SK-N-SH treated with all-trans-retinoic acid at 6 μM for 48 hours (cell line): ENCODE measurements at regions not wholly inside any gene's neighbourhood (a gene's known extent, or its start where the extent isn't known, plus 50 kb on each side); places are given as distances from the start of the nearest gene placed in this dataset.

Experiments used
- ESRRG ChIP-seq: fragments of 250-450 bp; sonication (Bioruptor Pico); IDR thresholded peaks from 2 replicates; pipeline ENCODE4 v1.6.1; 2021; ENCODE audit warnings: mild to moderate bottlenecking
- PATZ1 ChIP-seq: fragments of 250-450 bp; sonication (Bioruptor Pico); IDR thresholded peaks from 2 replicates; pipeline ENCODE4 v1.8.0; 2020; ENCODE audit warnings: mild to moderate bottlenecking, moderate library complexity, borderline replicate concordance
- SNAI2 ChIP-seq: fragments of 250-450 bp; sonication (Bioruptor Pico); IDR thresholded peaks from 2 replicates; pipeline ENCODE4 v1.5.0; 2020; ENCODE audit warnings: mild to moderate bottlenecking, moderate library complexity
- TCF4 ChIP-seq: fragments of 250-450 bp; sonication (Bioruptor Pico); IDR thresholded peaks from 2 replicates; pipeline ENCODE4 v1.8.0; 2021; ENCODE audit warnings: mild to moderate bottlenecking, moderate library complexity, borderline replicate concordance
- ZFP3 ChIP-seq: fragments of 250-450 bp; sonication (Bioruptor Pico); IDR thresholded peaks from 2 replicates; pipeline ENCODE4 v1.5.0; 2020; ENCODE audit warnings: mild to moderate bottlenecking, moderate library complexity
- ZNF8 ChIP-seq: fragments of 450-650 bp; formaldehyde crosslinking; IDR thresholded peaks from 2 replicates; pipeline ENCODE4 v1.5.0; 2020; ENCODE audit warnings: mild to moderate bottlenecking, moderate library complexity

- TF ChIP-seq PATZ1 (CRISPR knock-in tag): no peak
- TF ChIP-seq TCF4 (CRISPR knock-in tag): no peak
- no peak for TF ChIP-seq SNAI2
- no peak for TF ChIP-seq ZFP3 (CRISPR knock-in tag)
- TF ChIP-seq ZNF8 (CRISPR knock-in tag): no peak
- no peak for TF ChIP-seq ESRRG
These were observed 196.2 kb downstream of the SAMD5 start for GRCh38 chr6:147704691-147705090.
